ENCODE measurements at regions not wholly inside any gene's neighbourhood (a gene's known extent, or its start where the extent isn't known, plus 50 kb on each side); places are given as distances from the start of the nearest gene placed in this dataset.
"Not testable (repeated sequence)": the region's sequence is repeated elsewhere in the genome, so short reads cannot be mapped to it uniquely, and the experiment has no call there.

DNA sequence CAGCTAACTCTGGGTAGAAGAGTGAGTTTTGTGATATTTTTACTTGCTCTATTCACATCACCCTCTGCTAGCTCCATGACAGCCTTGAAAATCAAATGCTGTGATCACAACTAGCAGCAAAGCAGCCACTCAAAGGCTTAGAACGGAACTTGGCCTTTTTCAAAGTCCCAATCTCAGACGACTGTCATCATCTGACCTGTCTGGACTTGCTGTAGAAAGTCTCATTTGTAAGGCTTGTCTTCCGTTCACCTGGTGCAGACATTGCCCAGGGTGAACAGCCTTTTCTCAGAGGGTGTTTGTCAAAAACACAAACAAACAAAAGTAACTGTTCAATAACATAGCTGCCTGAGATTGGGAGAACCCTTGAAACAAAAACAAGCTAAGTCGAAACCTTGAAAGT, 458.9 kb upstream of the ADARB2 start:
- no peak overlapping the region for H3K27ac ChIP-seq
- H3K4me3 ChIP-seq = no peak overlapping the region
- peaks cover 0 to 23% (median 6%) of the 10 kb centered on the region in 11 donors for H3K9me3 ChIP-seq
- peaks cover 0 to 3% (median 0%) of the 10 kb centered on the region in 7 donors for H3K27me3 ChIP-seq
- 67 to 69% methylated on average over 4 of the region's 4 CpGs for WGBS, 2 donors
- TF ChIP-seq, protein P1, sequence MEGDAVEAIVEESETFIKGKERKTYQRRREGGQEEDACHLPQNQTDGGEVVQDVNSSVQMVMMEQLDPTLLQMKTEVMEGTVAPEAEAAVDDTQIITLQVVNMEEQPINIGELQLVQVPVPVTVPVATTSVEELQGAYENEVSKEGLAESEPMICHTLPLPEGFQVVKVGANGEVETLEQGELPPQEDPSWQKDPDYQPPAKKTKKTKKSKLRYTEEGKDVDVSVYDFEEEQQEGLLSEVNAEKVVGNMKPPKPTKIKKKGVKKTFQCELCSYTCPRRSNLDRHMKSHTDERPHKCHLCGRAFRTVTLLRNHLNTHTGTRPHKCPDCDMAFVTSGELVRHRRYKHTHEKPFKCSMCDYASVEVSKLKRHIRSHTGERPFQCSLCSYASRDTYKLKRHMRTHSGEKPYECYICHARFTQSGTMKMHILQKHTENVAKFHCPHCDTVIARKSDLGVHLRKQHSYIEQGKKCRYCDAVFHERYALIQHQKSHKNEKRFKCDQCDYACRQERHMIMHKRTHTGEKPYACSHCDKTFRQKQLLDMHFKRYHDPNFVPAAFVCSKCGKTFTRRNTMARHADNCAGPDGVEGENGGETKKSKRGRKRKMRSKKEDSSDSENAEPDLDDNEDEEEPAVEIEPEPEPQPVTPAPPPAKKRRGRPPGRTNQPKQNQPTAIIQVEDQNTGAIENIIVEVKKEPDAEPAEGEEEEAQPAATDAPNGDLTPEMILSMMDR (IDR thresholded peaks at IDR 0.05) = no peak
- ATAC-seq (no peak), DNase-seq (no peak)
- H3K36me3 ChIP-seq = no peaks in the 10 kb centered on the region
- H3K4me1 ChIP-seq = no peaks in the 10 kb centered on the region
- intact Hi-C loops (cut with DNase I) = no loop called here

DNA sequence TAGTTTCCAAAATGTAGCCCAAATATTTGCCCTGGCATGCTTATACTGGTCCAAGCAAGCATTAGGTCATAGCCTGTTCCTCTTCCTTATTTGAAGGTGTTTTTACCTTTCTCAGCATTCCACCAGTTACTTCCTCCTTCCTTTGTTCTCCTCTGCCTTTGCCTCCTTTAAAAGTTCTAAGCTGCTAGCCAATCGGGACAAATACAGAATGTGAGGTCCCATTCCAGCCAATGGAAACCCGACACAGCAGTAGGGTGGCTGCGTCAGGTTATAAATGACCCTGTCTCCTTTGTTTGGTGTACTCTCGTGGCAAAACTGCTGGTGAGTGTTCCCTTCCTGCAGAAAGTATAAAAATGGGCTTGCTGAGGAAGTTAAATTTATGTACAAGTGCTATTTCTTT, 452.0 kb upstream of the ADARB2 start:
- 67 to 68% methylated on average over 4 of the region's 4 CpGs for WGBS, 2 donors
- H3K9me3 ChIP-seq; H3K27me3 ChIP-seq; ATAC-seq; H3K4me1 ChIP-seq; DNase-seq; H3K27ac ChIP-seq; H3K4me3 ChIP-seq; intact Hi-C loops (cut with DNase I); H3K36me3 ChIP-seq: not testable (repeated sequence)

DNA sequence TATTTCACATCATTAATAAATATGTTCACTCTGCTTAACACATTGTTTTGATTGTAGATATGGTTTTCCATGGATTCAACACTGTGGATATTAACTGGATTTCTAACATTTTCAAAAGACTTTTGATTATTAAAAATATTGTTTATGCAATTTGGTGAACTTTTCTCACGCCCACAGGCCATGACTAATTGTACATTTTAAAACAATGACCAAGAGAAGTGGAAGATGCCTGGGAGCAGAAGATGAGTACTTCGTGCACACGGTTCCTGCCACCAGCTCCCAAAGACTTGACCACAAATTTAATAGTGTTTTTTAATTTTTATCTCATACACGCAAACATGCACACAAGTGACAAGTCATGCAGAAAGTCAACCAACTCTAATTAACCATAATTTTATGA, 451.0 kb upstream of the ADARB2 start:
- 76 to 77% methylated on average over 4 of the region's 4 CpGs for WGBS, 2 donors
- intact Hi-C loops (cut with DNase I) = no loop called here
- no peak for ATAC-seq

DNA sequence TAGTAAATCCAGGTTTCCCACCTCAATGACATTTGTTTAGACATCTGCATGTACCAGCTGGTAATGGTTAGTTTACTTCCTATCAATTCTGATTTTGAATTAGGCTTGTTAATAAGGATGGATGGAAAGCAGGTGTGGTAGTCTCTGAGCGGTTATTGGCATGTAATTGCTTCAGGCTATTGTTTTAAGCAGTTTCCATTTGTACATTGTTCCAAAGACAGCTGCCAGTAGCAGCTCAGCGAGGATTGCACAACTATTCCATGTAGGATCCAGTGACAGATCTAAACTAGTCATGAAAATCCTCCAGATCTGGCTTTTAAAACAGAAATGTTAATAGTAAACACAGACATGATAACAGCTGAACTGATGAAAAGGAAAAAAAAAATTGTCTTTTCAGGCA, 436.0 kb upstream of the ADARB2 start:
- ATAC-seq = no peak
- Histone ChIP-seq H3K4me1 (no peaks in the 10 kb centered on the region), H3K36me3 (no peaks in the 10 kb centered on the region), H3K4me3 (no peak overlapping the region), H3K27ac (no peak overlapping the region), H3K9me3 (peaks cover 0 to 10% (median 0%) of the 10 kb centered on the region in 11 donors), H3K27me3 (peaks cover 0 to 12% (median 0%) of the 10 kb centered on the region in 7 donors)
- intact Hi-C loops (cut with DNase I) = no loop called here
- 62 to 71% methylated on average over 2 of the region's 2 CpGs for WGBS, 2 donors
- DNase-seq = no peak
- TF ChIP-seq, protein P1 (IDR thresholded peaks at IDR 0.05) = no peak

More for the DNA sequence above, 451.0 kb upstream of the ADARB2 start:
- Histone ChIP-seq H3K9me3 (peaks cover 0 to 7% (median 0%) of the 10 kb centered on the region in 11 donors), H3K27ac (no peak overlapping the region), H3K27me3 (peaks cover 0 to 5% (median 0%) of the 10 kb centered on the region in 7 donors), H3K36me3 (no peaks in the 10 kb centered on the region), H3K4me1 (no peaks in the 10 kb centered on the region), H3K4me3 (no peak overlapping the region)
- TF ChIP-seq, protein P1 (IDR thresholded peaks at IDR 0.05) = no peak
- DNase-seq = no peak

DNA sequence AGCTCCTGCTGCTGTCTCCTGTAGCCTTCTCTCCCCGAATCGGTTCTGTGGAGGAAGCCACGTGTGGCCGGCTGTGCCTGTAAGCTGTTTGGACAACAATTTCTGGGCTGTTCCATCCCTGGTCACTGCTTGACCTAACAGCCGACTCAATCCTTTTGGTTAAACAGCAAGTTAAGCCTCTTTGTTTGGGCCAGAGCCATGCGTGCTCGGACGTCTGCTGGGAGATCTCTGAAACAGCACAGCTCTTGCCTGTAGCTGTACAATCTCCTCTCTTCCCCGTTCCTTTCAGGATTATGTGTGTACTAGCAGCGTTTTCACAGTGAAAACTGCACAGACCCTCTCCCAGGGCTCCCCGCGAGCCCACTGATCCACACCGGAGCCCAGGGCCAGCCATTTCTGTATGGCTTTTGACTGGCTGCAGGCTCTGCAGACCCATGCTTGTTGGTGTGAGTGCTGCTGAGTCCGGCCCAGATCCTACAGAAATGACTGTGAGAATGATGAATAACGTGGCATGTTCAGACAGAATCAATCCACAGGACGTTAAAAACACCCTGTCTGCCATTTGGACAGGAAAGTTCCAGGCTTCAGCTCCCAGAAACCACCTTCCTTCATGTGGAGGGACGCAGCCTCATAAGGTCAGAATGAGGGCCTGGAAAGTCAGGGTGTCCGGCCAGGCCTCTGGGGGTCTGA, 428.6 kb upstream of the ADARB2 start:
- no peaks in the 10 kb centered on the region for H3K36me3 ChIP-seq
- intact Hi-C loops (cut with DNase I) = no loop called here
- WGBS, 2 donors = 73 to 77% methylated on average over 18 of the region's 18 CpGs
- no peak for DNase-seq
- TF ChIP-seq, protein P1 (IDR thresholded peaks at IDR 0.05) = no peak
- H3K4me1 ChIP-seq = no peaks in the 10 kb centered on the region
- no peak overlapping the region for H3K4me3 ChIP-seq
- no peak overlapping the region for H3K27ac ChIP-seq
- ATAC-seq = no peak
- H3K27me3 ChIP-seq = no peaks in the 10 kb centered on the region
- H3K9me3 ChIP-seq = peaks cover 0 to 7% (median 0%) of the 10 kb centered on the region in 11 donors
